ENCODE measurements at regions not wholly inside any gene's neighbourhood (a gene's known extent, or its start where the extent isn't known, plus 50 kb on each side); places are given as distances from the start of the nearest gene placed in this dataset.
"Not testable (repeated sequence)": the region's sequence is repeated elsewhere in the genome, so short reads cannot be mapped to it uniquely, and the experiment has no call there.

DNA sequence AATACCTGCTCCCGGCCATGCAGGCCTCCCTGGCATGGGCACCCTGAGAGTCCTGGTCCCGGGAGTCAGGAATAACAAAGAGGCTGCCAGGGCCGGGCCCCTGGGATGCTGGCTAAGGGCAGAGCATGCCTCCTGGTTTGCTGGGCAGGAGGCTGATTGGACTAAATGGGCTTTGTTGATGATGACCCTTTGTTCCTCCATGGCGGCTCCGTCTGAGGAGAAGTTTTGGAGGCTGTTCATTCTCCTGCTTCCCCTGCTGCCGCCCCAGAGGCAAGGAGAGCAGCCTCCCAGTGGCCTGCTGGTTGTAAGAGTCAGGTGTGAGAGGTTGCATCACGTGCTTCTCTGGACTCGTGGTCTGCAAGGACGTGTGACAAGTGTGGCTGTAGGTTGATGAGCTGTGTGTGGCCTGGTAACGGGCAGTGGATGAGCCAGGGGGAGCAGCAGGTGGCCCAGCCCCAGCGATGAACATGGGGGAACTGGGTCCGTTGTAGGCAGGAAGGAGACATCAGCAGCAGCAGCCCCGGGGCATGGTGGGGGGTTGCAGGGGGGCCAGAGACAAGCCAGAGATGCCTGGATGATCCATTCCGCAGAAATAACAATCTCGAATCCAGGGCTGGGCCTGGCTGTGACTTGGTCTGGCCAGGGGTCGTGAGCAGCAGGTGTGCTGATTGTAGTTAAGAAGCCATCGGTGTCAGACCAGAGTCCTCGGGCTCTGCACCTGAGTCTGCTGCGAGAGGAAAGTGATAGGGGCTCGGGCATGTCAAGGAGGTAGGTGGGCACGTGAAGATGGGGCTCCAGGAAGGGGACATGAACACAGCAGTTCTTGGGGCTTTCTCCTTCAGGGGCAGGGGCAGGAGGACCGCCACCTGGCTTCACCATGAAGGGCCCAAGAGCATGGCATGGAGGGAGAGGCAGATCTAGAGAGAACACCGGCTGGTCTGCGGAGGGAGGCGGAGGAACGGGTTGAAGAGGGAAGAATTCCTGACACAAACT lies 101.4 kb downstream of the TNFRSF13B start:
- ATAC-seq: no peak
- H2AFZ ChIP-seq (ENCODE audit: low read length): no peak overlapping the region
- H3K4me2 ChIP-seq (ENCODE audit: low read length): no peak overlapping the region
- no peak for DNase-seq
- H3K36me3 ChIP-seq (ENCODE audit: low read depth, low read length): no peaks in the 10 kb centered on the region
- H3K9ac ChIP-seq (ENCODE audit: low read length): no peak overlapping the region
- no peak overlapping the region for H3K4me3 ChIP-seq (ENCODE audit: low read length)
- no peaks in the 10 kb centered on the region for H3F3A ChIP-seq (ENCODE audit: low read length, unreplicated experiment)
- no TSS peak for BruUV-seq (replicated peaks)
- H3K9me2 ChIP-seq (replicated peaks; ENCODE audit: low read length): no peaks in the 10 kb centered on the region
- no peaks in the 10 kb centered on the region for H3K27me3 ChIP-seq (ENCODE audit: low read length)
- no peaks in the 10 kb centered on the region for H4K20me1 ChIP-seq (ENCODE audit: low read length)
- H3K9me3 ChIP-seq (ENCODE audit: low read length): no peaks in the 10 kb centered on the region
- peaks cover 14% of the 10 kb centered on the region for H3K4me1 ChIP-seq (ENCODE audit: insufficient read depth, low read length)
- intact Hi-C loops (cut with micrococcal nuclease): no loop called here
- H3K79me2 ChIP-seq (ENCODE audit: low read length): no peaks in the 10 kb centered on the region
- no peak overlapping the region for H3K27ac ChIP-seq (ENCODE audit: low read length)
- ChIA-PET POLR2A (ENCODE audit: unreplicated experiment) (no interaction called here), CTCF (no interaction called here)
- TF ChIP-seq EZH2phosphoT487 (IDR thresholded peaks at IDR 0.05; ENCODE audit: borderline replicate concordance, low read length) (no peak), EZH2 (IDR thresholded peaks at IDR 0.05; ENCODE audit: low read length, unreplicated experiment) (no peak), CTCF (conservative IDR thresholded peaks at IDR 0.05; ENCODE audit: low read depth, low read length) (no peak)

GRCh38 chr17:16869531-16870252 lies 102.2 kb downstream of the TNFRSF13B start:
- POLR2A ChIA-PET (ENCODE audit: unreplicated experiment); H3K4me3 ChIP-seq (ENCODE audit: low read length); ATAC-seq; H2AFZ ChIP-seq (ENCODE audit: low read length); H3K27me3 ChIP-seq (ENCODE audit: low read length); H3K9ac ChIP-seq (ENCODE audit: low read length); H3K4me2 ChIP-seq (ENCODE audit: low read length); H3K27ac ChIP-seq (ENCODE audit: low read length); H3F3A ChIP-seq (ENCODE audit: low read length, unreplicated experiment); DNase-seq; CTCF ChIA-PET; H4K20me1 ChIP-seq (ENCODE audit: low read length); H3K79me2 ChIP-seq (ENCODE audit: low read length); H3K9me2 ChIP-seq (replicated peaks; ENCODE audit: low read length); H3K36me3 ChIP-seq (ENCODE audit: low read depth, low read length); BruUV-seq (replicated peaks); H3K9me3 ChIP-seq (ENCODE audit: low read length); intact Hi-C loops (cut with micrococcal nuclease): not testable (repeated sequence)
- H3K4me1 ChIP-seq (ENCODE audit: insufficient read depth, low read length): peaks cover 14% of the 10 kb centered on the region

- BruUV-seq (replicated peaks); H4K20me1 ChIP-seq (ENCODE audit: low read length); DNase-seq; H3K79me2 ChIP-seq (ENCODE audit: low read length); H3K9ac ChIP-seq (ENCODE audit: low read length); H3K9me2 ChIP-seq (replicated peaks; ENCODE audit: low read length); H3K4me3 ChIP-seq (ENCODE audit: low read length); H3K27ac ChIP-seq (ENCODE audit: low read length); H3K27me3 ChIP-seq (ENCODE audit: low read length); H3K36me3 ChIP-seq (ENCODE audit: low read depth, low read length); intact Hi-C loops (cut with micrococcal nuclease); ATAC-seq; H3F3A ChIP-seq (ENCODE audit: low read length, unreplicated experiment); POLR2A ChIA-PET (ENCODE audit: unreplicated experiment); H3K9me3 ChIP-seq (ENCODE audit: low read length); H3K4me2 ChIP-seq (ENCODE audit: low read length); CTCF ChIA-PET; H2AFZ ChIP-seq (ENCODE audit: low read length): not testable (repeated sequence)
- peaks cover 14% of the 10 kb centered on the region for H3K4me1 ChIP-seq (ENCODE audit: insufficient read depth, low read length)
Observed at GRCh38 chr17:16868616-16869015, 103.3 kb downstream of the TNFRSF13B start.

- H3K27ac ChIP-seq (ENCODE audit: low read length); CTCF ChIA-PET; POLR2A ChIA-PET (ENCODE audit: unreplicated experiment); H3F3A ChIP-seq (ENCODE audit: low read length, unreplicated experiment); H3K4me3 ChIP-seq (ENCODE audit: low read length); H3K79me2 ChIP-seq (ENCODE audit: low read length); H2AFZ ChIP-seq (ENCODE audit: low read length); H3K27me3 ChIP-seq (ENCODE audit: low read length); H3K9me3 ChIP-seq (ENCODE audit: low read length); BruUV-seq (replicated peaks); intact Hi-C loops (cut with micrococcal nuclease); H3K9me2 ChIP-seq (replicated peaks; ENCODE audit: low read length); DNase-seq; H3K36me3 ChIP-seq (ENCODE audit: low read depth, low read length); H3K9ac ChIP-seq (ENCODE audit: low read length); ATAC-seq; H3K4me2 ChIP-seq (ENCODE audit: low read length); H4K20me1 ChIP-seq (ENCODE audit: low read length): not testable (repeated sequence)
- H3K4me1 ChIP-seq (ENCODE audit: insufficient read depth, low read length): peaks cover 14% of the 10 kb centered on the region
Observed at GRCh38 chr17:16867545-16867944, 104.4 kb downstream of the TNFRSF13B start.

DNA sequence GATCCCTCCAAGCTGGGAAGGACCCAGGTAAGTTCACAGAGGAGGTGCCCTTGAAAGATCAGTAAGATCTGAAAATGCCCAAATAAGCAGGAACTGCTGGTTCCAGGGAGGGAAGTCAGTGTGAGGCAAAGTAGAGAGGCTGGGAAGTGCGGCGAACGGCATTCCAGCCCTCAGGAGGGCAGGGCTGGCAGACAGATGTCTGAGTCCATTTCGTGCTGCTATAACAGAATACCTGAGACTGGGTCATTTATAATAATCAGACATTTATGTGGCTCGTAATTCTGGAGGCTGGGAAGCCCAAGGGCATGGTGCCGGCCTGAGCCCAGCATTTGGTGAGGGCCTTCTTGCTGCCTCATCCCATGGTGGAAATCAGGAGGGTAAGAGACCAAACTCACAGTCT lies 105.1 kb downstream of the TNFRSF13B start:
- POLR2A ChIA-PET (ENCODE audit: unreplicated experiment); H3K36me3 ChIP-seq (ENCODE audit: low read depth, low read length); DNase-seq; H3F3A ChIP-seq (ENCODE audit: low read length, unreplicated experiment); H4K20me1 ChIP-seq (ENCODE audit: low read length); H3K27me3 ChIP-seq (ENCODE audit: low read length); H2AFZ ChIP-seq (ENCODE audit: low read length); H3K9me3 ChIP-seq (ENCODE audit: low read length); H3K9me2 ChIP-seq (replicated peaks; ENCODE audit: low read length); intact Hi-C loops (cut with micrococcal nuclease); H3K4me3 ChIP-seq (ENCODE audit: low read length); H3K79me2 ChIP-seq (ENCODE audit: low read length); BruUV-seq (replicated peaks); ATAC-seq; H3K4me2 ChIP-seq (ENCODE audit: low read length); CTCF ChIA-PET: not testable (repeated sequence)
- H3K9ac ChIP-seq (ENCODE audit: low read length): peak overlapping the region; percentile 14; the same call in 1 of the 2 replicates
- H3K27ac ChIP-seq (ENCODE audit: low read length): peak overlapping the region; percentile 80
- peaks cover 14% of the 10 kb centered on the region for H3K4me1 ChIP-seq (ENCODE audit: insufficient read depth, low read length)

All from PC-3 (cell line).